GM18868 (cell line): ENCODE measurements at regions not wholly inside any gene's neighbourhood (a gene's known extent, or its start where the extent isn't known, plus 50 kb on each side); places are given as distances from the start of the nearest gene placed in this dataset.

Experiments
- ATAC-seq: cut with Tn5 transposase; IDR thresholded peaks from one replicate; pipeline ENCODE4 v1.9.1; 2021; ENCODE audit warnings: mild to moderate bottlenecking, moderate library complexity; ENCODE audit not compliant: unreplicated experiment

GRCh38 chr2:45256173-45256866, 247.1 kb upstream of the SIX2 start:
- ATAC-seq: no peak

- no peak for ATAC-seq
Measured at GRCh38 chr2:45255563-45255962, 246.3 kb upstream of the SIX2 start.

GRCh38 chr2:45254025-45254424, 244.8 kb upstream of the SIX2 start:
- no peak for ATAC-seq

GRCh38 chr2:45253151-45253550, 243.9 kb upstream of the SIX2 start:
- no peak for ATAC-seq

GRCh38 chr2:45250176-45250575, 240.9 kb upstream of the SIX2 start:
- ATAC-seq: no peak

GRCh38 chr2:45248214-45248613, 239.0 kb upstream of the SIX2 start:
- no peak for ATAC-seq

GRCh38 chr2:45244928-45245327, 235.7 kb upstream of the SIX2 start:
- no peak for ATAC-seq

- no peak for ATAC-seq
Measured at GRCh38 chr2:45242161-45242741, 233.0 kb upstream of the SIX2 start.

- no peak for ATAC-seq
Measured at GRCh38 chr2:45241061-45241561, 231.9 kb upstream of the SIX2 start.

GRCh38 chr2:45237850-45238542, 228.7 kb upstream of the SIX2 start:
- no peak for ATAC-seq

GRCh38 chr2:45237128-45237527, 227.9 kb upstream of the SIX2 start:
- ATAC-seq: no peak

- ATAC-seq: no peak
Measured at GRCh38 chr2:45236268-45236667, 227.0 kb upstream of the SIX2 start.

- ATAC-seq: no peak
Measured at GRCh38 chr2:45233301-45233700, 224.0 kb upstream of the SIX2 start.

GRCh38 chr2:45232818-45233217, 223.6 kb upstream of the SIX2 start:
- ATAC-seq: no peak

GRCh38 chr2:45229411-45229810, 220.2 kb upstream of the SIX2 start:
- ATAC-seq: no peak

GRCh38 chr2:45227347-45227746, 218.1 kb upstream of the SIX2 start:
- ATAC-seq: no peak

- no peak for ATAC-seq
Measured at GRCh38 chr2:45224993-45225380, 215.7 kb upstream of the SIX2 start.

GRCh38 chr2:45224321-45224992, 215.2 kb upstream of the SIX2 start:
- no peak for ATAC-seq

GRCh38 chr2:45223531-45223930, 214.3 kb upstream of the SIX2 start:
- ATAC-seq: no peak

GRCh38 chr2:45220227-45220626, 211.0 kb upstream of the SIX2 start:
- no peak for ATAC-seq

- no peak for ATAC-seq
Measured at GRCh38 chr2:45218931-45219339, 209.7 kb upstream of the SIX2 start.

- ATAC-seq: no peak
Measured at GRCh38 chr2:45218297-45218696, 209.0 kb upstream of the SIX2 start.
